K562 (cell line): ENCODE measurements at regions not wholly inside any gene's neighbourhood (a gene's known extent, or its start where the extent isn't known, plus 50 kb on each side); places are given as distances from the start of the nearest gene placed in this dataset.

ENCODE experiments used
- ATAC-seq: fragments of 200-7000 bp; cut with Tn5 transposase; 3 replicates; pipeline ENCODE4 v1.9.1; 2020; ENCODE audit warnings: moderate library complexity
- BruUV-seq: library from RNA; stranded (reverse); fragments of 400-500 nt; replicated peaks from 2 replicates; lab custom pipeline; 2021; lab: Mats Ljungman, UMichigan
- CTCF ChIA-PET: fragments of 300-600 bp; formaldehyde crosslinking; extraction: SDS; loops from one replicate; lab custom pipeline; 2021; ENCODE audit warnings: low intra/inter-chr PET ratio; lab: Yijun Ruan, JAX
- POLR2A ChIA-PET: fragments of 300-600, 350-650 bp; sonication (Branson Sonifier 250); formaldehyde crosslinking; extraction: SDS; loops from one replicate; lab custom pipeline; 2021; ENCODE audit warnings: antibody characterized with exemption, inconsistent platforms; lab: Yijun Ruan, JAX
- DNase-seq, 4 experiments: peaks; one replicate each; pipeline versions ENCODE4 v3.0.0 to v3.0.0-alpha.2; 2011 to 2018; ENCODE audit warnings: low spot score in 3 of 4, mixed read lengths in 3 of 4; ENCODE audit errors: extremely low read depth in 1 of 4
- FAIRE-seq: peaks from 2 replicates; lab custom pipeline; 2011; peaks lifted over from hg19 to GRCh38; lab: Jason Lieb, UNC
- H2AFZ ChIP-seq: 2 replicates; pipeline ENCODE4 v1.6.0; 2011; ENCODE audit warnings: low read depth, low read length, control low read depth, inconsistent platforms
- H3K27ac ChIP-seq: fragments of 200-600 bp; 3 replicates; pipeline ENCODE4 v1.8.0; 2011; ENCODE audit warnings: low read depth, mild to moderate bottlenecking, control low read depth, inconsistent platforms, low read length, moderate library complexity, mixed read lengths; ENCODE audit errors: extremely low read depth
- H3K27me3 ChIP-seq, 2 experiments: fragments of 300-600 bp in 1 of 2; 2 replicates in 1 of 2; 3 replicates in 1 of 2; pipeline versions ENCODE4 v1.6.0 to v1.8.0; 2011; ENCODE audit warnings: inconsistent platforms in 2 of 2, low read length in 2 of 2, mild to moderate bottlenecking in 1 of 2, mixed read lengths in 1 of 2, moderate library complexity in 1 of 2; ENCODE audit not compliant: control insufficient read depth in 2 of 2, insufficient read depth in 2 of 2
- H3K36me3 ChIP-seq: fragments of 300-600 bp; 3 replicates; pipeline ENCODE4 v1.8.0; 2011; ENCODE audit warnings: mild to moderate bottlenecking, low read length, inconsistent platforms; ENCODE audit not compliant: control insufficient read depth, insufficient read depth
- H3K4me1 ChIP-seq, 2 experiments: fragments of 200-600 bp in 1 of 2; replicated peaks in 1 of 2; 2 replicates in 1 of 2; 3 replicates in 1 of 2; pipeline versions ENCODE4 v1.5.1 to v1.8.0; 2011; ENCODE audit warnings: inconsistent platforms in 2 of 2, low read length in 2 of 2, mild to moderate bottlenecking in 1 of 2, mixed read lengths in 1 of 2, moderate library complexity in 1 of 2; ENCODE audit not compliant: control insufficient read depth in 2 of 2, insufficient read depth in 2 of 2
- H3K4me2 ChIP-seq: 2 replicates; pipeline ENCODE4 v1.6.1; 2011; ENCODE audit warnings: low read length, control low read depth, inconsistent platforms, mixed read lengths; ENCODE audit not compliant: insufficient read depth
- H3K4me3 ChIP-seq: fragments of 200-600 bp; sonication (generic), shearing (Covaris generic); 2 replicates; pipeline ENCODE4 v1.5.1; 2016; ENCODE audit warnings: control low read depth, inconsistent platforms
- H3K79me2 ChIP-seq: fragments of 200-600 bp; 3 replicates; pipeline ENCODE4 v1.8.0; 2011; ENCODE audit warnings: low read length, inconsistent platforms; ENCODE audit not compliant: control insufficient read depth, insufficient read depth
- H3K9ac ChIP-seq, 2 experiments: 2 replicates each; pipeline versions ENCODE4 v1.6.0 to v1.6.1; 2011; ENCODE audit warnings: low read depth in 2 of 2, low read length in 2 of 2, control low read depth in 1 of 2, inconsistent platforms in 1 of 2, mild to moderate bottlenecking in 1 of 2, mixed read lengths in 1 of 2; ENCODE audit not compliant: insufficient read depth in 1 of 2
- H3K9me1 ChIP-seq: one replicate; pipeline ENCODE4 v1.6.0; 2011; ENCODE audit warnings: inconsistent platforms, mild to moderate bottlenecking, low read length, moderate library complexity; ENCODE audit not compliant: control insufficient read depth, insufficient read depth
- H3K9me3 ChIP-seq: replicated peaks from 2 replicates; pipeline ENCODE4 v1.5.1; 2011; ENCODE audit warnings: low read depth, low read length, inconsistent platforms; ENCODE audit not compliant: control insufficient read depth, insufficient read depth
- H4K20me1 ChIP-seq: replicated peaks from 2 replicates; pipeline ENCODE4 v1.6.1; 2011; ENCODE audit warnings: low read length, inconsistent platforms, mixed read lengths; ENCODE audit not compliant: control insufficient read depth, insufficient read depth
- BRD9 ChIP-seq: fragments of 450-650 bp; IDR thresholded peaks from 2 replicates; pipeline ENCODE4 v1.6.1; 2018; ENCODE audit warnings: low read depth; ENCODE audit not compliant: partially characterized antibody
- DACH1 ChIP-seq: fragments of 450-650 bp; IDR thresholded peaks from 2 replicates; pipeline ENCODE4 v1.6.1; 2018; ENCODE audit not compliant: partially characterized antibody
- KLF10 ChIP-seq: fragments of 250-450 bp; sonication (Bioruptor Pico); IDR thresholded peaks from 2 replicates; pipeline ENCODE4 v1.6.1; 2021; ENCODE audit warnings: matching md5 sums
- NRF1 ChIP-seq, 2 experiments: fragments of 450-650 bp; IDR thresholded peaks in 1 of 2; conservative IDR thresholded peaks in 1 of 2; 2 replicates each; pipeline ENCODE4 v1.6.1; 2014; ENCODE audit warnings: mild to moderate bottlenecking in 2 of 2
- POLR3A ChIP-seq: IDR thresholded peaks from 2 replicates; pipeline ENCODE4 v1.6.1; 2011; ENCODE audit warnings: borderline replicate concordance, mild to moderate bottlenecking, moderate library complexity; ENCODE audit not compliant: insufficient read length, insufficient read depth; ENCODE audit errors: extremely low read depth
- SREBF1 ChIP-seq: fragments of 150-350 bp; IDR thresholded peaks from 2 replicates; pipeline ENCODE4 v1.6.1; 2014; ENCODE audit warnings: antibody characterized with exemption, low read depth, low read length, borderline replicate concordance
- TAF15 ChIP-seq: fragments of 200-400 bp; formaldehyde crosslinking; IDR thresholded peaks from 2 replicates; pipeline ENCODE4 v1.6.1; 2017; ENCODE audit warnings: mild to moderate bottlenecking, low read depth, low read length, moderate library complexity
- ZNF76 ChIP-seq: fragments of 250-450 bp; sonication (Bioruptor Pico); IDR thresholded peaks from 2 replicates; pipeline ENCODE4 v1.4.0; 2020; ENCODE audit warnings: mild to moderate bottlenecking, moderate library complexity, borderline replicate concordance
- WGBS: fragments of 100-300 bp; shearing (Covaris generic); methylation state at CpG from one replicate; pipeline ENCODE4 v1.1.6; 2016; ENCODE audit warnings: low coverage, mixed read lengths; ENCODE audit not compliant: insufficient coverage; ENCODE audit errors: missing lambda C conversion rate; 5-methylcytosine and 5-hydroxymethylcytosine counted together
- in situ Hi-C: fragments of 300-500 bp; cut with MboI; formaldehyde crosslinking; loops from 4 replicates; pipeline ENCODE4 v1.15.0; 2018; ENCODE audit warnings: inconsistent platforms, mixed read lengths
- intact Hi-C: fragments of 100-400 bp; cut with micrococcal nuclease; formaldehyde crosslinking; loops from 2 replicates; pipeline ENCODE4 v1.14.2; 2022
- TF ChIP-seq, protein P1 (sequence below): sonication (generic); formaldehyde crosslinking; IDR thresholded peaks from 2 replicates; pipeline ENCODE4 v1.8.0; 2022; ENCODE audit warnings: mild to moderate bottlenecking, missing genetic modification reagents

DNA sequence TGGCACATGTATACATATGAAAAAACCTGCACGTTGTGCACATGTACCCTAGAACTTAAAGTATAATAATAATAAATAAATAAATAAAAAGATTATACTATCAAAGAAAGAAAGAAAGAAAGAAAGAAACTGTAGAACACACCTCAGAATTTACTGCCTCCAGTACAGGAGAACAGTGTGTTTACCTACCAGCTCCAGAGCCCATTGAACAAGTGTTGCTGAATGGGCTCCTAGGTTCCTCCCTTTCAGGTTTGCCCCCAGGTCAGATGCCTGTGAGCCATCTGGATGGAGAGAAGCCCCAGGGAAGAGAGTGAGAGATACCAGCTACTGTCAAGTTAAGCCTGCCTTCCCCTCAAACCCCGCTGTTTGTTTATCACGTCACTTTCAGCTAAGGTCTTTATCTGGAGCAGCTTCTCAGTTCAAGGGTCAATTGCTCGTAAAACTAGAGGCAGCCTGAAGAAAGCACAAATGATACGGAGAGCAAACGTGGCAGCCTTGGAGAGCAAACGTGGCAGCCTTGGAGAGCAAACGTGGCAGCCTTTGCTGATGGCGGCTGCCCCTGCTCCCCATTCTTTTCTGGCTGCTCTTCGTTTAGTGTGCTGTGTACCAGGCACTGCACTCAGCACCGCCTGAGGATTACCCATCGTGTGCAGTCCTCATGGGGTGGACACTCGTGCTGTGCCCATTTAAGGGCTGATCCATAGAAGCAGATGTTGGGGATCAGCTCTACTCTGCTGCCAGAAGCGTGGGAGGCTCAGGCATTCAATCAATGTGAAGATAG lies 111.7 kb downstream of the ADAMTS15 start:
- CTCF ChIA-PET = no interaction called here
- no peaks in the 10 kb centered on the region for H3K36me3 ChIP-seq
- H3K9ac ChIP-seq = no peak overlapping the region
- no TSS peak for BruUV-seq
- H3K27me3 ChIP-seq = peaks cover 0 to 13% of the 10 kb centered on the region in 2 experiments; a peak in 1 of 5 replicates
- no peak for DNase-seq
- H4K20me1 ChIP-seq = no peaks in the 10 kb centered on the region; the same call in 1 of the 2 replicates
- intact Hi-C loops (no loop called here), in situ Hi-C loops (no loop called here)
- H3K9me3 ChIP-seq = no peaks in the 10 kb centered on the region
- H3K79me2 ChIP-seq = no peaks in the 10 kb centered on the region
- 4% methylated on average over 13 of the region's 14 CpGs for WGBS
- no peak overlapping the region for H3K4me3 ChIP-seq
- POLR2A ChIA-PET = no interaction called here
- no peaks in the 10 kb centered on the region for H3K9me1 ChIP-seq
- FAIRE-seq = no peak
- no peak overlapping the region for H3K4me2 ChIP-seq
- no peak overlapping the region for H2AFZ ChIP-seq
- TF ChIP-seq ZNF76 (CRISPR knock-in tag) = no peak
- TF ChIP-seq SREBF1 = no peak
- TF ChIP-seq TAF15 = no peak
- no peak for TF ChIP-seq POLR3A
- no peak for TF ChIP-seq BRD9
- TF ChIP-seq KLF10 (CRISPR knock-in tag) = no peak
- no peak for TF ChIP-seq NRF1 (conservative IDR thresholded peaks at IDR 0.05 in 1 of 2, IDR thresholded peaks at IDR 0.05 in 1 of 2)
- TF ChIP-seq DACH1 = no peak
- TF ChIP-seq, protein P1, sequence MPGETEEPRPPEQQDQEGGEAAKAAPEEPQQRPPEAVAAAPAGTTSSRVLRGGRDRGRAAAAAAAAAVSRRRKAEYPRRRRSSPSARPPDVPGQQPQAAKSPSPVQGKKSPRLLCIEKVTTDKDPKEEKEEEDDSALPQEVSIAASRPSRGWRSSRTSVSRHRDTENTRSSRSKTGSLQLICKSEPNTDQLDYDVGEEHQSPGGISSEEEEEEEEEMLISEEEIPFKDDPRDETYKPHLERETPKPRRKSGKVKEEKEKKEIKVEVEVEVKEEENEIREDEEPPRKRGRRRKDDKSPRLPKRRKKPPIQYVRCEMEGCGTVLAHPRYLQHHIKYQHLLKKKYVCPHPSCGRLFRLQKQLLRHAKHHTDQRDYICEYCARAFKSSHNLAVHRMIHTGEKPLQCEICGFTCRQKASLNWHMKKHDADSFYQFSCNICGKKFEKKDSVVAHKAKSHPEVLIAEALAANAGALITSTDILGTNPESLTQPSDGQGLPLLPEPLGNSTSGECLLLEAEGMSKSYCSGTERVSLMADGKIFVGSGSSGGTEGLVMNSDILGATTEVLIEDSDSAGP (CRISPR knock-in tag) = no peak
- TF ChIP-seq, all 486 proteins: peak for 0
- ATAC-seq = no peak
- Histone ChIP-seq H3K27ac (no peak overlapping the region), H3K4me1 (no peaks in the 10 kb centered on the region; a peak in 1 of 5 replicates)
